GM18511 (cell line): ENCODE measurements at regions not wholly inside any gene's neighbourhood (a gene's known extent, or its start where the extent isn't known, plus 50 kb on each side); places are given as distances from the start of the nearest gene placed in this dataset.
"Not testable (repeated sequence)": the region's sequence is repeated elsewhere in the genome, so short reads cannot be mapped to it uniquely, and the experiment has no call there.

Experiments
- ATAC-seq: cut with Tn5 transposase; IDR thresholded peaks from one replicate; pipeline ENCODE4 v1.9.1; 2021; ENCODE audit warnings: mild to moderate bottlenecking, moderate library complexity; ENCODE audit not compliant: unreplicated experiment

- not testable (repeated sequence) for ATAC-seq
Observed at GRCh38 chr1:194001726-194002350, 815.4 kb upstream of the B3GALT2 start.

GRCh38 chr1:193988885-193989284 is 802.5 kb upstream of the B3GALT2 start:
- ATAC-seq: no peak

DNA sequence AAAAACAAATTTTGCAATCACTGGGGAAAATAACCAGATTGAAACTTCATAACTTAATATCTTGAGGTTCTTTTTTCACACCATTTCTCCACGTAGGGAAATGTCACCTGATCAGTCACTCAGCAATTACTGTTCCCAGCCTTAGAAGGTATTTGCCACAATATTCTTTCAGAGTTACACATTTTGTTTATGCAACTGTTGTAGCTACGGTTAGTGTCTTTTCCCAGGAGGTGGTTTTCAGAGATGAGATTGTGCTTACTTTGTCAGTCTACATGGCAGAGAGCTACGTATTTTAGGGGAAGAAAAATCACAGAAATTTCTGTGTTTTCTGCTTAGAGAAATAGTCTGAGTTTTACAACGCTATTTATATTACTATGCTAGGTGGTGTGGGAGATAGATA is 792.8 kb upstream of the B3GALT2 start:
- no peak for ATAC-seq

DNA sequence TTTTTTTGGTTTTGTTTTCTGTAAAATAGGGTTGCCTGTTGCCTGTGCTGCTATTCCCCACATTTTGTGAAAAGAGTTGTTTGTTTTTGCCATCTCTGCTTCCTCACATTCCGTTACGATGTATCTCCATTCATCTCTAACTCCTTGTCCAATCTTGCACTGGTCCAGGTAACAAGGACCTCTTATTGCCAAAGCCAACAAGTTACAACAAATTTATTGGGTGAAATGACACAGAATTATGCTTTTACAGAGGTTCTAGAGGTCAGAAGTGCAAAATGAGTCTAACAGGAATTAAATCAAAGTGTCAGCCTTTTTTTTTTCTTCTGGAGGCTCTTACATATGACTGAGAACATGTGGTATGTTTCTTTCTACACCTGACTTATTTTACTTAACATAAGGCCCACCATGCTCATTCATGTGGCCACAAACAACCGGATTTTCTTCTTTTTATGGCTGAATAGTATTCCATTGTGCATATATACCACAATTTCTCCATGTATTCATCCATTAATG is 787.9 kb upstream of the B3GALT2 start:
- ATAC-seq: no peak

GRCh38 chr1:193973428-193973827 is 787.0 kb upstream of the B3GALT2 start:
- ATAC-seq: no peak

GRCh38 chr1:193971595-193971994 is 785.2 kb upstream of the B3GALT2 start:
- ATAC-seq: no peak

GRCh38 chr1:193960499-193960898 is 774.1 kb upstream of the B3GALT2 start:
- no peak for ATAC-seq

- no peak for ATAC-seq
Observed at GRCh38 chr1:193960040-193960439, 773.6 kb upstream of the B3GALT2 start.

GRCh38 chr1:193957556-193958095 is 771.2 kb upstream of the B3GALT2 start:
- ATAC-seq: no peak

GRCh38 chr1:193952778-193953374 is 766.5 kb upstream of the B3GALT2 start:
- ATAC-seq: no peak

DNA sequence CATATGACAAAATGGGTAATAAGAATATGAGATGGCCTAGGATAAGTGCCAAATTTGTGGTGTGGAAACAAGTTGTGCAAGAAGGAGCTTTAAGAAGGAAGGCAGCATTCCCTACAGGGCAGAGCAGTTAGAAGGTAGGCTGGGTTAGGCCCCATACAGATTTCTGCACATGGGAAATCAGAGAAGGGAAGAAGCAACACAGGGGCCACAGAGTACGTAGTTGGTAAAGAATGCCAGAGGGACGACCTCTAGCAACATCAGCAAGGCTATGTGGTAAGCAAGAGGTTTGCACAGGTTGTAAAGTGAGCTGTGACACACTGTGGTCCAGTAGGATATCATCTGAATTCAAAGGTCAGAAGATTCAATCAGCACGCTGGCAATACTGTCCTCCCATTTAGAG is 765.6 kb upstream of the B3GALT2 start:
- ATAC-seq: no peak

DNA sequence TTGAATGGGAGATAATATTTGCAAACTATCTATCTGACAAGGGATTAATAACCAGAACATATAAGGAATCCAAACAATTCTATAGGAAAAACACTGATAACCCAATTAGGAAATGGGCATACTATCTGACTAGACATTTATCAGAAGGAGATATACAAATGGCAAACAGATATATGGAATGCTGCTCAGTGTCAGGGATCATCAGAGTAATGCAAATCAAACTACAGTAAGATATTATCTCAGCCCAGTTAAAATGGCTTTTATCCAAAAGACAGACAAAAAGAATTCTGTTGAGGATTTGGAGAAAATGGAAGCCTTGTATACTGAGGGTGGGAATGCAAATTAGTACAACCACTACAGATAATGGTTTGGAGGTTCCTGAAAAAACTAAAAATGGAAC is 758.0 kb upstream of the B3GALT2 start:
- ATAC-seq: no peak

GRCh38 chr1:193940176-193940575 is 753.8 kb upstream of the B3GALT2 start:
- no peak for ATAC-seq

GRCh38 chr1:193939585-193939984 is 753.2 kb upstream of the B3GALT2 start:
- no peak for ATAC-seq

DNA sequence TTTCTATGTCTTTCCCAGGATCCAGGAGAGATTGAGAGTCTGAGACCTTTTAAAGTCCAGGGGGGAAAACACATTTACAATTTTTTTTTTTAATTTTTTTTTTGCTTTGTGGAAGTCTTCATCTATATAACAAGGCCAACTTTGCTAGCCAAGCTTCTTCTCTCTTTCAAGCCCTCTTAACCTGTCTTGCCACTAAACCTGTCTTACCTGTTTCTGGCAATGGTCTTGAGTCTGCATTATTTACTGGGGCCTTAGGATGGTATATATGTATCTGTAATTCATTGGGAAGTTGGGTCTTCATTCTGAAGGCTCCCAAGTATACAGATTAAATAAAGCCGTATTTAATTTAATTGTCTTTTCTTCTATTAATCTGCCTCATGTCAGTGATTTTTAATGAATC is 750.9 kb upstream of the B3GALT2 start:
- no peak for ATAC-seq

DNA sequence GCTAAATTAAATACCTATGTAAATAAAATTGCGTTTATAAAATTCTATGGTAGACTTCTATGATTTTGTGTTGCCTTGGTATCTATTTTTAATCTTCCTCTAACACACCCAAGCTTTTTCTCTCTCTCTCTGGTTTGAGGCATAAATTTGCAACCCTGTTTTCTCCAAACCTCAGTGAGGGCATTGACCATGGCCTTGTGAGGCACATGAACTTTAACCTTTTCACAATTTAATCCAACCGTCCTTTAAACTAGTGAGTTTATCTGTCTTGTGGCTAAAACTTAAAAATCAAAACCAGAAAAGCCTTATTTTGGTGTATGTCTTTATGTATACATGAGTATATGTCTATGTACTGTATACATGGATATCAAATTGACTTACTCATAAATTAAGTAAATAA is 746.6 kb upstream of the B3GALT2 start:
- no peak for ATAC-seq

GRCh38 chr1:193931356-193931755 is 744.9 kb upstream of the B3GALT2 start:
- no peak for ATAC-seq

GRCh38 chr1:193929374-193930033 is 743.1 kb upstream of the B3GALT2 start:
- ATAC-seq: no peak

- no peak for ATAC-seq
Observed at GRCh38 chr1:193927550-193927949, 741.1 kb upstream of the B3GALT2 start.

DNA sequence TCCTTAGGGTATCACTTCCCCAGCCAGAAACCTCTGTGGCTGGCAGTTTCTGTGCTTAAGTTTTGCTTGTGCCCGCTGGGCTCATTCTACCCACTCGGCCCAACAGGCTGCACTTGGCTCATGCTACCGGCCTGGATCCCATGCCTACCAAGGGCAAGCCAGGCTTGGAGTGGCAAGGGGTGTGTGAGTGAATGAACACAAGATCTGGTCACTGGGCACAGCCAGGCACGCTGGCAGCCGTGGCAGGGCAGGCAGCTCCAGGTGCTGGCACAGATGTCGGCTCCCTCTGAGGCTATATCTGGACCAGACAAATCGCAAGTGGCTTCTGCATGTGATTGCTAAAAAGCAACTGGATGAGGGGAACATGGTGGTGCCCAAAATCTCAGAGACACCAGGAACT is 740.5 kb upstream of the B3GALT2 start:
- no peak for ATAC-seq

DNA sequence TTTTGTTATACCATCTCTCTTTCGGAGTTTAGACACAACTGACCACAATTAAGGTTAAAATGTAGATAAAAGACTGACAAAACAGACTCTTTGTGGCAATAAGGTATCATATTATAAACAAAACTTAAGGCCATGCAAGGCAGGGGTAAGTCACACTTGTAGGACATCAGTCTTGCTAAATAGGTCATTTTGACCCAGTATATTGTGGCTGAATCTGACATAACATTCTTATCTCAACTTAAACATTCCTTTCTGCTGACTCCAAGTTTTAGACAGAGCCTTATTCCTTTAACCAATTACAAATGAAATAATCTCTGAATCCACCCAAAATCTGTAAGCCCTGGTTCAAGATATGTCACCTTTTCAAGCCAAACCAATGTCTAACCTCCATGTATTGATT is 733.4 kb upstream of the B3GALT2 start:
- no peak for ATAC-seq

DNA sequence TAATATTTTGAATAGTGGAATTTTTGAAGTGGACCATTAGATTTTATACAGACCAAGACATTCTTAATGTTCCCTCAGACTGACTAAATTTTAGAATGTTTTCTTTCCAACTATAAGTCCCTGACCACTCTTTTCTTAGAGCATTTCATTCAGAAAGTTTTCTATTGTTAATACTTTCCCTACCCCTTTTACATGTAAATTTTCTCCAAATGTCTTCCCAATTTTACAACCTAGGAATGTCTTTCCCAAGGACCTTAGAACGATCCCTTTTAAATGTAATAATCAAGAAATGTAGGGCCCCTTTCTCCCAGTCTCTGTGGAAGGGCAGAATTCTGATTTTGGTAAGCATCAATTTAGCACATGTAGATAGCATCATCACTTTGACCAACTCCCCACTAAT is 730.0 kb upstream of the B3GALT2 start:
- ATAC-seq: no peak
